HepG2 (cell line): ENCODE measurements at regions not wholly inside any gene's neighbourhood (a gene's known extent, or its start where the extent isn't known, plus 50 kb on each side); places are given as distances from the start of the nearest gene placed in this dataset.

ENCODE experiments used
- ATAC-seq: fragments of 200-7000 bp; cut with Tn5 transposase; 3 replicates; pipeline ENCODE4 v1.9.1; 2020; ENCODE audit warnings: mild to moderate bottlenecking, moderate library complexity
- BruUV-seq: library from RNA; stranded (reverse); fragments of 400-500 nt; replicated peaks from 2 replicates; lab custom pipeline; 2021; lab: Mats Ljungman, UMichigan
- CTCF ChIA-PET: fragments of 300-600 bp; formaldehyde crosslinking; extraction: SDS; loops from one replicate; lab custom pipeline; 2021; ENCODE audit warnings: low total read pairs, inconsistent platforms, low intra/inter-chr PET ratio; lab: Yijun Ruan, JAX
- POLR2A ChIA-PET: fragments of 350-600 bp; sonication (Branson Sonifier 250); formaldehyde crosslinking; loops from one replicate; lab custom pipeline; 2020; ENCODE audit warnings: antibody characterized with exemption, inconsistent platforms; lab: Yijun Ruan, JAX
- DNase-seq: peaks from one replicate; pipeline ENCODE4 v3.0.0-alpha.2; 2015; ENCODE audit warnings: low spot score
- FAIRE-seq: peaks from 3 replicates; lab custom pipeline; 2011; peaks lifted over from hg19 to GRCh38; lab: Jason Lieb, UNC
- H2AFZ ChIP-seq: one replicate; pipeline ENCODE4 v1.6.1; 2011; ENCODE audit warnings: low read length, inconsistent platforms
- H3K27ac ChIP-seq: fragments of 300-600 bp; 3 replicates; pipeline ENCODE4 v1.8.0; 2011; ENCODE audit warnings: mixed run types, mild to moderate bottlenecking, mixed read lengths, low read length, inconsistent platforms; ENCODE audit not compliant: insufficient read depth; ENCODE audit errors: extremely low read length
- H3K27me3 ChIP-seq, 2 experiments: fragments of 200-600 bp in 1 of 2; 2 replicates in 1 of 2; 3 replicates in 1 of 2; pipeline versions ENCODE4 v1.6.0 to v1.8.0; 2011; ENCODE audit warnings: low read length in 2 of 2, mild to moderate bottlenecking in 2 of 2, moderate library complexity in 2 of 2, inconsistent platforms in 1 of 2; ENCODE audit not compliant: insufficient read depth in 2 of 2, control insufficient read depth in 1 of 2
- H3K36me3 ChIP-seq, 2 experiments: fragments of 200-600 bp in 1 of 2; replicated peaks in 1 of 2; 2 replicates in 1 of 2; 3 replicates in 1 of 2; pipeline versions ENCODE4 v1.5.1 to v1.8.0; 2011; ENCODE audit warnings: low read length in 2 of 2, inconsistent platforms in 1 of 2; ENCODE audit not compliant: insufficient read depth in 2 of 2, control insufficient read depth in 1 of 2
- H3K4me1 ChIP-seq: 2 replicates; pipeline ENCODE4 v1.5.1; 2012; ENCODE audit warnings: low read length, inconsistent platforms; ENCODE audit not compliant: insufficient read depth
- H3K4me2 ChIP-seq: 2 replicates; pipeline ENCODE4 v1.6.0; 2011; ENCODE audit warnings: low read depth, low read length, inconsistent platforms
- H3K4me3 ChIP-seq, 3 experiments: fragments of 200-600 bp in 1 of 3; sonication (generic), shearing (Covaris generic) in 1 of 3; replicated peaks in 1 of 3; 2 replicates each; pipeline ENCODE4 v1.5.1; 2011 to 2016; ENCODE audit warnings: low read length in 3 of 3, inconsistent platforms in 2 of 3, low read depth in 2 of 3, mild to moderate bottlenecking in 2 of 3, control low read depth in 1 of 3, mixed read lengths in 1 of 3; ENCODE audit not compliant: insufficient read depth in 1 of 3
- H3K79me2 ChIP-seq: one replicate; pipeline ENCODE4 v1.6.1; 2011; ENCODE audit warnings: low read length, inconsistent platforms; ENCODE audit not compliant: insufficient read depth
- H3K9ac ChIP-seq: 2 replicates; pipeline ENCODE4 v1.6.0; 2011; ENCODE audit warnings: mild to moderate bottlenecking, low read depth, low read length, inconsistent platforms; ENCODE audit not compliant: insufficient read depth
- H3K9me3 ChIP-seq: 2 replicates; pipeline ENCODE4 v1.5.1; 2012; ENCODE audit warnings: mild to moderate bottlenecking, low read length
- H4K20me1 ChIP-seq: 2 replicates; pipeline ENCODE4 v1.6.0; 2011; ENCODE audit warnings: inconsistent platforms, mild to moderate bottlenecking, low read length, moderate library complexity; ENCODE audit not compliant: insufficient read depth
- AHDC1 ChIP-seq: sonication (generic); formaldehyde crosslinking; IDR thresholded peaks from 2 replicates; pipeline ENCODE4 v1.5.1; 2020; ENCODE audit warnings: mild to moderate bottlenecking, missing genetic modification reagents, borderline replicate concordance
- ARHGAP35 ChIP-seq: sonication (generic); formaldehyde crosslinking; IDR thresholded peaks from 2 replicates; pipeline ENCODE4 v1.9.0; 2022; ENCODE audit warnings: mild to moderate bottlenecking, inconsistent platforms, moderate library complexity, missing genetic modification reagents, borderline replicate concordance
- ARID3A ChIP-seq: IDR thresholded peaks from 2 replicates; pipeline ENCODE4 v1.6.1; 2012; ENCODE audit warnings: low read depth, low read length, improper control_type of control experiment
- EP300 ChIP-seq, 3 experiments: sonication (generic) in 1 of 3; formaldehyde crosslinking in 1 of 3; IDR thresholded peaks; 2 replicates each; pipeline versions ENCODE4 v1.5.1 to v1.6.1; 2011 to 2020; ENCODE audit warnings: low read depth in 2 of 3, low read length in 2 of 3, borderline replicate concordance in 1 of 3, improper control_type of control experiment in 1 of 3, mild to moderate bottlenecking in 1 of 3, missing genetic modification reagents in 1 of 3, moderate library complexity in 1 of 3
- FOSL1 ChIP-seq: sonication (generic); formaldehyde crosslinking; IDR thresholded peaks from 2 replicates; pipeline ENCODE4 v1.9.0; 2021; ENCODE audit warnings: missing genetic modification reagents, borderline replicate concordance
- GATAD2A ChIP-seq: IDR thresholded peaks from 2 replicates; pipeline ENCODE4 v1.6.1; 2016
- NR2F1 ChIP-seq, 2 experiments: fragments of 450-650 bp in 1 of 2; formaldehyde crosslinking in 1 of 2; IDR thresholded peaks; 2 replicates each; pipeline versions ENCODE4 v1.5.0 to v1.6.1; 2016 to 2020; ENCODE audit warnings: mild to moderate bottlenecking in 1 of 2, missing compliant biosample characterization in 1 of 2, missing genetic modification reagents in 1 of 2, moderate library complexity in 1 of 2
- PPARG ChIP-seq: conservative IDR thresholded peaks from 2 replicates; pipeline ENCODE4 v1.6.1; 2016; ENCODE audit warnings: missing biosample characterization, missing genetic modification reagents
- SOX5 ChIP-seq: IDR thresholded peaks from 2 replicates; pipeline ENCODE4 v1.6.1; 2016; ENCODE audit warnings: borderline replicate concordance
- SOX6 ChIP-seq, 2 experiments: fragments of 450-650 bp in 1 of 2; sonication (generic) in 1 of 2; formaldehyde crosslinking in 1 of 2; IDR thresholded peaks; 2 replicates each; pipeline versions ENCODE4 v1.4.0 to v1.6.1; 2017 to 2020; ENCODE audit warnings: antibody characterized with exemption in 1 of 2, mild to moderate bottlenecking in 1 of 2, missing genetic modification reagents in 1 of 2
- TCF7 ChIP-seq: sonication (generic); IDR thresholded peaks from 2 replicates; pipeline ENCODE4 v1.6.1; 2016; ENCODE audit warnings: antibody characterized with exemption, low read depth
- ZNF510 ChIP-seq: sonication (generic); formaldehyde crosslinking; IDR thresholded peaks from 2 replicates; pipeline ENCODE4 v1.4.0; 2020; ENCODE audit warnings: low read depth, mild to moderate bottlenecking, missing genetic modification reagents
- ZNF550 ChIP-seq: sonication (generic); formaldehyde crosslinking; IDR thresholded peaks from 2 replicates; pipeline ENCODE4 v1.4.0; 2020; ENCODE audit warnings: mild to moderate bottlenecking, missing genetic modification reagents, borderline replicate concordance
- ZNF614 ChIP-seq: IDR thresholded peaks from 2 replicates; pipeline ENCODE4 v1.6.1; 2018; ENCODE audit warnings: missing biosample characterization, missing genetic modification reagents, inconsistent platforms, borderline replicate concordance
- WGBS: methylation state at CpG from one replicate; pipeline ENCODE4 v1.1.6; 2017; ENCODE audit warnings: low lambda C conversion rate; 5-methylcytosine and 5-hydroxymethylcytosine counted together
- in situ Hi-C: cut with HindIII; loops from 2 replicates; pipeline ENCODE4 v1.10.0; 2017; ENCODE audit warnings: low pct_unique_long_range_greater_than_20kb; ENCODE audit not compliant: extremely low pct_ligation_motif_present
- intact Hi-C: fragments of 100-400 bp; cut with micrococcal nuclease; formaldehyde crosslinking; loops from one replicate; pipeline ENCODE4 v1.10.0; 2022; ENCODE audit not compliant: unreplicated experiment
- TF ChIP-seq, protein P1 (sequence below): sonication (generic); formaldehyde crosslinking; IDR thresholded peaks from 2 replicates; pipeline ENCODE4 v1.4.0; 2020; ENCODE audit warnings: missing genetic modification reagents

DNA sequence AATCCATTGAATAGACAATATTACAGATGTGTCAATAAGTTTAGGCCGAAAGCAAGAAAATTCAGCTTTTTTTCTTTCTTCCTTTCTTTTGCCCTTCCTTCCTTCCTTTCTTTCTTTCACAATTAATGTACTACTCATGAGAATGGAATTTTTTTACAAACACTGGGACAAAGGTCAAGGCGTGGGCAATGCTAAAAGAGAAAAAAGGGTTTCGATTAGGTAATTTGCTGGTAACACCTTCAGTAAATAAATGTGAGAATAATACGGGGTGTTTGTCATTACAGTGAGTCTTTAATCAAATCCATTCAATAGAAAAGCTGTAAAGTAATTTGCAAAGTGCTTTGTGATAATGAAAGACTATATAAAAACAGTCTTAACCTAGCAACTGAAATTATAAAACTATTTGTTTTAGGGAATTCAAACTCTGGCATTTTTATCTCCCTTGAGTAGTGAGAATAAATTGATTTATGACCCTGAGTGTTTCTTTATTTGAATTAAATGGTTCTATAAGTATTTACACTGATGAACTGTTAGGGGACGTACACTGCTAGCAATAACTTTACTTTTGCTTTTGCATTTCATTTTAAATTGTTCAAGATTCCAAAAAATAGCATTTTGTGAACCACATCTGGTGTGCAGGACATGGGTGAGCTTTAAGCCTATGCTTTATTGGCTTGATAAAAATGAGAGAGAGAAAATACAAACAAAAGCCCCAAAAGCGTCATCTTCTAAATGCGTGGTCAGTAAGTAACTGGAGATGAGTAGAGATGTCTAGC, 104.2 kb upstream of the THRB start:
- ATAC-seq (no peak), DNase-seq (peak; percentile 42), FAIRE-seq (no peak)
- H3K9me3 ChIP-seq, result no peaks in the 10 kb centered on the region
- no peaks in the 10 kb centered on the region for H3K27me3 ChIP-seq
- ChIA-PET POLR2A (no interaction called here), CTCF (no interaction called here)
- H3K4me1 ChIP-seq, result peaks cover 13% of the 10 kb centered on the region
- H2AFZ ChIP-seq, result no peak overlapping the region
- intact Hi-C loops, result no loop called here
- no peaks in the 10 kb centered on the region for H3K79me2 ChIP-seq
- H3K27ac ChIP-seq, result no peak overlapping the region
- H3K9ac ChIP-seq, result no peak overlapping the region
- H3K4me3 ChIP-seq, result no peak overlapping the region
- BruUV-seq, result no TSS peak
- no peaks in the 10 kb centered on the region for H3K36me3 ChIP-seq
- no peaks in the 10 kb centered on the region for H4K20me1 ChIP-seq
- 45% methylated on average over 7 of the region's 7 CpGs for WGBS
- H3K4me2 ChIP-seq, result peak overlapping the region; percentile 6; the same call in 1 of the 2 replicates
- in situ Hi-C loops, result no loop called here
- TF ChIP-seq SOX5, result peak; percentile 61; the same call in 1 of the 2 replicates
- no peak for TF ChIP-seq ZNF614 (CRISPR knock-in tag)
- TF ChIP-seq EP300 (IDR thresholded peaks at IDR 0.05; ENCODE audit: low read depth in 2 of 2, low read length in 2 of 2), result peak in 1 of 2 experiments; percentile 19; a peak in 1 of 4 replicates
- TF ChIP-seq EP300 (CRISPR knock-in tag; IDR thresholded peaks at IDR 0.05; ENCODE audit: borderline replicate concordance), result no peak
- TF ChIP-seq ARID3A, result 0 out of 2 replicates have a peak, but pooled peaks have one; percentile 20
- TF ChIP-seq NR2F1 (CRISPR knock-in tag; IDR thresholded peaks at IDR 0.05), result peak in 1 of 2 experiments; percentile 40; a peak in 1 of 4 replicates
- TF ChIP-seq GATAD2A (CRISPR knock-in tag), result peak; percentile 48; the same call in 1 of the 2 replicates
- TF ChIP-seq, protein P1, sequence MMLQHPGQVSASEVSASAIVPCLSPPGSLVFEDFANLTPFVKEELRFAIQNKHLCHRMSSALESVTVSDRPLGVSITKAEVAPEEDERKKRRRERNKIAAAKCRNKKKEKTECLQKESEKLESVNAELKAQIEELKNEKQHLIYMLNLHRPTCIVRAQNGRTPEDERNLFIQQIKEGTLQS, result peak; percentile 39; the same call in 1 of the 2 replicates
- TF ChIP-seq PPARG (CRISPR knock-in tag), result peak; percentile 90
- TF ChIP-seq FOSL1 (CRISPR knock-in tag), result peak; percentile 70; the same call in 1 of the 2 replicates
- no peak for TF ChIP-seq ZNF550
- no peak for TF ChIP-seq ARHGAP35
- no peak for TF ChIP-seq SOX6 (IDR thresholded peaks at IDR 0.05)
- peak; percentile 52; the same call in 1 of the 2 replicates for TF ChIP-seq SOX6 (CRISPR knock-in tag; IDR thresholded peaks at IDR 0.05)
- no peak for TF ChIP-seq ZNF510 (CRISPR knock-in tag)
- TF ChIP-seq TCF7, result peak; percentile 12; the same call in 1 of the 2 replicates
- peak; percentile 25; the same call in 1 of the 2 replicates for TF ChIP-seq AHDC1
